Keratinocyte (primary cell): ENCODE measurements at regions not wholly inside any gene's neighbourhood (a gene's known extent, or its start where the extent isn't known, plus 50 kb on each side); places are given as distances from the start of the nearest gene placed in this dataset.

Experiments used
- DNase-seq: peaks from one replicate; pipeline ENCODE4 v3.0.0-alpha.2; 2011; ENCODE audit warnings: low read depth, missing footprints, low spot score
- FAIRE-seq: peaks from 2 replicates; lab custom pipeline; 2011; peaks lifted over from hg19 to GRCh38; lab: Jason Lieb, UNC
- H2AFZ ChIP-seq: 2 replicates; pipeline ENCODE4 v1.6.0; 2012; ENCODE audit warnings: low read length, control low read depth, inconsistent platforms; ENCODE audit not compliant: control insufficient read depth
- H3K27ac ChIP-seq: 2 replicates; pipeline ENCODE4 v1.5.1; 2011; ENCODE audit warnings: low read length; ENCODE audit not compliant: control insufficient read depth, insufficient read depth
- H3K27me3 ChIP-seq: 3 replicates; pipeline ENCODE4 v1.6.0; 2011; ENCODE audit warnings: low read length; ENCODE audit not compliant: control insufficient read depth, insufficient read depth; ENCODE audit errors: extremely low read depth
- H3K36me3 ChIP-seq, 2 experiments: 2 replicates in 1 of 2; 3 replicates in 1 of 2; pipeline ENCODE4 v1.5.1; 2011; ENCODE audit warnings: low read length in 2 of 2, mild to moderate bottlenecking in 1 of 2; ENCODE audit not compliant: control insufficient read depth in 2 of 2, insufficient read depth in 2 of 2; ENCODE audit errors: extremely low read depth in 1 of 2
- H3K4me1 ChIP-seq: 3 replicates; pipeline ENCODE4 v1.5.1; 2011; ENCODE audit warnings: low read length; ENCODE audit not compliant: control insufficient read depth, insufficient read depth; ENCODE audit errors: extremely low read depth
- H3K4me2 ChIP-seq: 3 replicates; pipeline ENCODE4 v1.6.0; 2011; ENCODE audit warnings: low read depth, low read length; ENCODE audit not compliant: control insufficient read depth, insufficient read depth; ENCODE audit errors: extremely low read depth
- H3K4me3 ChIP-seq, 3 experiments: fragments of 200-600 bp in 1 of 3; sonication (generic) in 1 of 3; 2 replicates in 2 of 3; 3 replicates in 1 of 3; pipeline ENCODE4 v1.5.1; 2011 to 2016; ENCODE audit warnings: low read length in 3 of 3, mild to moderate bottlenecking in 3 of 3, control low read depth in 2 of 3, inconsistent platforms in 1 of 3, low read depth in 1 of 3, mixed read lengths in 1 of 3, mixed run types in 1 of 3, moderate library complexity in 1 of 3; ENCODE audit not compliant: control insufficient read depth in 2 of 3, insufficient read depth in 2 of 3; ENCODE audit errors: extremely low read depth in 1 of 3
- H3K79me2 ChIP-seq: 2 replicates; pipeline ENCODE4 v1.6.0; 2012; ENCODE audit warnings: low read length; ENCODE audit not compliant: control insufficient read depth, insufficient read depth
- H3K9ac ChIP-seq: 3 replicates; pipeline ENCODE4 v1.6.0; 2011; ENCODE audit warnings: low read length; ENCODE audit not compliant: control insufficient read depth, insufficient read depth; ENCODE audit errors: extremely low read depth
- H3K9me1 ChIP-seq: 3 replicates; pipeline ENCODE4 v1.6.0; 2011; ENCODE audit warnings: low read length; ENCODE audit not compliant: control insufficient read depth, insufficient read depth; ENCODE audit errors: extremely low read depth
- H3K9me3 ChIP-seq: 2 replicates; pipeline ENCODE4 v1.5.1; 2012; ENCODE audit warnings: low read depth, low read length; ENCODE audit not compliant: control insufficient read depth
- H4K20me1 ChIP-seq: 3 replicates; pipeline ENCODE4 v1.6.0; 2011; ENCODE audit warnings: low read length; ENCODE audit not compliant: control insufficient read depth, insufficient read depth; ENCODE audit errors: extremely low read depth
- CTCF ChIP-seq, 3 experiments: IDR thresholded peaks in 1 of 3; conservative IDR thresholded peaks in 1 of 3; optimal IDR thresholded peaks in 1 of 3; 2 replicates in 2 of 3; 3 replicates in 1 of 3; pipeline versions ENCODE3 to v1.5.1; 2011; ENCODE audit warnings: low read length in 3 of 3, mild to moderate bottlenecking in 3 of 3, moderate library complexity in 2 of 3, control low read depth in 1 of 3, inconsistent platforms in 1 of 3; ENCODE audit not compliant: insufficient read depth in 2 of 3; ENCODE audit errors: extremely low read depth in 1 of 3
- EZH2 ChIP-seq: IDR thresholded peaks from one replicate; pipeline ENCODE4 v1.6.1; 2012; ENCODE audit warnings: inconsistent platforms, mild to moderate bottlenecking, low read length, moderate library complexity
- dilution Hi-C: fragments of 300-500 bp; cut with MboI; formaldehyde crosslinking; loops from one replicate; pipeline ENCODE4 v1.7.0; 2020; ENCODE audit warnings: low sequenced_read_pairs; ENCODE audit not compliant: extremely low pct_ligation_motif_present

DNA sequence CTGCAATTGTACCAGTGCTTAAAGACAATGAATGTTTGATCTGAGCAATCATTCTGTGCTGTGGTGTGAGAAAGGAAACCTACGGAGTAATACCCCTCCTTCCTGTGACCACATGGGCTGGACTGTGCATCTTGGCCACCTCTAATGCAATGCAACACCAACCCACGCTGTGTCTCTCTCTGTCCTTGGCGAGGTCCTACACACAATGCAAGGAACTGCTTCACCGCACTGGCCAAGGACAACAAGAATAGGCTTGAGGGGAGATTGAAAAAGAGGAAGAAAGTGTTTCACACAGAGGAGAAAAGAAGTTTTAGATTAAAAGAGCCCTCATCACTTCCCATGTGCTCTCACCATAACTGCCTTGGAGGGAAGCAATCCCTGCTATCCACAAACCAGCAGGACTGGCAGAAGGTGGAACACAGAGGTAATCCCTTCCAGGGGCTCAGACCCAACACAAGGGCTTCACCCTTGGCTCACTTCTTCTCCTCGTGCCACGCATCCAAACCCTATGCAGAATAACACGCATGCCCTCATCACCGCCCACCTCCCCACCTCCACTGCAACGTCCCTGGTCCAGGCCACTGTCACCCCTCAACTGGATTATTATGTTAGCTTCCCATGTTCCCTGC is 112.5 kb upstream of the ERG start:
- Histone ChIP-seq H3K4me3 (no peak overlapping the region), H3K4me2 (no peak overlapping the region), H3K27me3 (peaks cover 7% of the 10 kb centered on the region), H3K9me3 (no peaks in the 10 kb centered on the region), H3K79me2 (no peaks in the 10 kb centered on the region), H3K27ac (no peak overlapping the region), H2AFZ (no peak overlapping the region), H3K4me1 (no peaks in the 10 kb centered on the region), H3K36me3 (no peaks in the 10 kb centered on the region), H3K9me1 (no peaks in the 10 kb centered on the region), H4K20me1 (no peaks in the 10 kb centered on the region), H3K9ac (no peak overlapping the region)
- DNase-seq (no peak), FAIRE-seq (no peak)
- dilution Hi-C loops: no loop called here
- TF ChIP-seq CTCF (optimal IDR thresholded peaks at IDR 0.05 in 1 of 3, IDR thresholded peaks at IDR 0.05 in 1 of 3, conservative IDR thresholded peaks at IDR 0.05 in 1 of 3; ENCODE audit: extremely low read depth in 1 of 3, insufficient read depth in 2 of 3, low read length in 3 of 3): no peak
- no peak for TF ChIP-seq EZH2

GRCh38 chr21:38611277-38611676 is 113.0 kb upstream of the ERG start:
- dilution Hi-C loops: no loop called here
- no peaks in the 10 kb centered on the region for H3K9me3 ChIP-seq
- H3K4me1 ChIP-seq: no peaks in the 10 kb centered on the region
- no peak overlapping the region for H3K9ac ChIP-seq
- FAIRE-seq (no peak), DNase-seq (no peak)
- no peaks in the 10 kb centered on the region for H3K79me2 ChIP-seq
- no peak overlapping the region for H2AFZ ChIP-seq
- H3K4me2 ChIP-seq: no peak overlapping the region
- no peaks in the 10 kb centered on the region for H4K20me1 ChIP-seq
- H3K4me3 ChIP-seq: no peak overlapping the region
- TF ChIP-seq CTCF (optimal IDR thresholded peaks at IDR 0.05 in 1 of 3, IDR thresholded peaks at IDR 0.05 in 1 of 3, conservative IDR thresholded peaks at IDR 0.05 in 1 of 3; ENCODE audit: extremely low read depth in 1 of 3, insufficient read depth in 2 of 3, low read length in 3 of 3) (no peak), EZH2 (no peak)
- H3K27ac ChIP-seq: no peak overlapping the region
- H3K9me1 ChIP-seq: no peaks in the 10 kb centered on the region
- H3K27me3 ChIP-seq: peaks cover 7% of the 10 kb centered on the region
- H3K36me3 ChIP-seq: no peaks in the 10 kb centered on the region
